K562 (cell line): ENCODE measurements at regions not wholly inside any gene's neighbourhood (a gene's known extent, or its start where the extent isn't known, plus 50 kb on each side); places are given as distances from the start of the nearest gene placed in this dataset.
A peak's percentile ranks its signal among the peaks of the same experiment; 100 is the strongest.

Experiments
- ATAC-seq: fragments of 200-7000 bp; cut with Tn5 transposase; 3 replicates; pipeline ENCODE4 v1.9.1; 2020; ENCODE audit warnings: moderate library complexity
- BruUV-seq: library from RNA; stranded (reverse); fragments of 400-500 nt; replicated peaks from 2 replicates; lab custom pipeline; 2021; lab: Mats Ljungman, UMichigan
- CTCF ChIA-PET: fragments of 300-600 bp; formaldehyde crosslinking; extraction: SDS; loops from one replicate; lab custom pipeline; 2021; ENCODE audit warnings: low intra/inter-chr PET ratio; lab: Yijun Ruan, JAX
- POLR2A ChIA-PET: fragments of 300-600, 350-650 bp; sonication (Branson Sonifier 250); formaldehyde crosslinking; extraction: SDS; loops from one replicate; lab custom pipeline; 2021; ENCODE audit warnings: antibody characterized with exemption, inconsistent platforms; lab: Yijun Ruan, JAX
- DNase-seq, 4 experiments: peaks; one replicate each; pipeline versions ENCODE4 v3.0.0 to v3.0.0-alpha.2; 2011 to 2018; ENCODE audit warnings: low spot score in 3 of 4, mixed read lengths in 3 of 4; ENCODE audit errors: extremely low read depth in 1 of 4
- FAIRE-seq: peaks from 2 replicates; lab custom pipeline; 2011; peaks lifted over from hg19 to GRCh38; lab: Jason Lieb, UNC
- H2AFZ ChIP-seq: 2 replicates; pipeline ENCODE4 v1.6.0; 2011; ENCODE audit warnings: low read depth, low read length, control low read depth, inconsistent platforms
- H3K27ac ChIP-seq: fragments of 200-600 bp; 3 replicates; pipeline ENCODE4 v1.8.0; 2011; ENCODE audit warnings: low read depth, mild to moderate bottlenecking, control low read depth, inconsistent platforms, low read length, moderate library complexity, mixed read lengths; ENCODE audit errors: extremely low read depth
- H3K27me3 ChIP-seq, 2 experiments: fragments of 300-600 bp in 1 of 2; 2 replicates in 1 of 2; 3 replicates in 1 of 2; pipeline versions ENCODE4 v1.6.0 to v1.8.0; 2011; ENCODE audit warnings: inconsistent platforms in 2 of 2, low read length in 2 of 2, mild to moderate bottlenecking in 1 of 2, mixed read lengths in 1 of 2, moderate library complexity in 1 of 2; ENCODE audit not compliant: control insufficient read depth in 2 of 2, insufficient read depth in 2 of 2
- H3K36me3 ChIP-seq: fragments of 300-600 bp; 3 replicates; pipeline ENCODE4 v1.8.0; 2011; ENCODE audit warnings: mild to moderate bottlenecking, low read length, inconsistent platforms; ENCODE audit not compliant: control insufficient read depth, insufficient read depth
- H3K4me1 ChIP-seq, 2 experiments: fragments of 200-600 bp in 1 of 2; replicated peaks in 1 of 2; 2 replicates in 1 of 2; 3 replicates in 1 of 2; pipeline versions ENCODE4 v1.5.1 to v1.8.0; 2011; ENCODE audit warnings: inconsistent platforms in 2 of 2, low read length in 2 of 2, mild to moderate bottlenecking in 1 of 2, mixed read lengths in 1 of 2, moderate library complexity in 1 of 2; ENCODE audit not compliant: control insufficient read depth in 2 of 2, insufficient read depth in 2 of 2
- H3K4me2 ChIP-seq: 2 replicates; pipeline ENCODE4 v1.6.1; 2011; ENCODE audit warnings: low read length, control low read depth, inconsistent platforms, mixed read lengths; ENCODE audit not compliant: insufficient read depth
- H3K4me3 ChIP-seq: fragments of 200-600 bp; sonication (generic), shearing (Covaris generic); 2 replicates; pipeline ENCODE4 v1.5.1; 2016; ENCODE audit warnings: control low read depth, inconsistent platforms
- H3K79me2 ChIP-seq: fragments of 200-600 bp; 3 replicates; pipeline ENCODE4 v1.8.0; 2011; ENCODE audit warnings: low read length, inconsistent platforms; ENCODE audit not compliant: control insufficient read depth, insufficient read depth
- H3K9ac ChIP-seq, 2 experiments: 2 replicates each; pipeline versions ENCODE4 v1.6.0 to v1.6.1; 2011; ENCODE audit warnings: low read depth in 2 of 2, low read length in 2 of 2, control low read depth in 1 of 2, inconsistent platforms in 1 of 2, mild to moderate bottlenecking in 1 of 2, mixed read lengths in 1 of 2; ENCODE audit not compliant: insufficient read depth in 1 of 2
- H3K9me1 ChIP-seq: one replicate; pipeline ENCODE4 v1.6.0; 2011; ENCODE audit warnings: inconsistent platforms, mild to moderate bottlenecking, low read length, moderate library complexity; ENCODE audit not compliant: control insufficient read depth, insufficient read depth
- H3K9me3 ChIP-seq: replicated peaks from 2 replicates; pipeline ENCODE4 v1.5.1; 2011; ENCODE audit warnings: low read depth, low read length, inconsistent platforms; ENCODE audit not compliant: control insufficient read depth, insufficient read depth
- H4K20me1 ChIP-seq: replicated peaks from 2 replicates; pipeline ENCODE4 v1.6.1; 2011; ENCODE audit warnings: low read length, inconsistent platforms, mixed read lengths; ENCODE audit not compliant: control insufficient read depth, insufficient read depth
- CBFB ChIP-seq: sonication (generic); formaldehyde crosslinking; IDR thresholded peaks from 2 replicates; pipeline ENCODE4 v1.4.0; 2020; ENCODE audit warnings: mild to moderate bottlenecking, missing genetic modification reagents
- E2F3 ChIP-seq: fragments of 250-450 bp; sonication (Bioruptor Pico); IDR thresholded peaks from 2 replicates; pipeline ENCODE4 v1.4.0; 2020; ENCODE audit warnings: mild to moderate bottlenecking
- HDAC6 ChIP-seq: IDR thresholded peaks from 2 replicates; pipeline ENCODE4 v1.6.1; 2012; ENCODE audit warnings: low read depth, mild to moderate bottlenecking, control low read depth, inconsistent platforms, low read length, moderate library complexity
- MAFF ChIP-seq: IDR thresholded peaks from 2 replicates; pipeline ENCODE4 v1.6.1; 2012; ENCODE audit warnings: low read length, improper control_type of control experiment
- SMARCA4 ChIP-seq: fragments of 450-650 bp; IDR thresholded peaks from 2 replicates; pipeline ENCODE4 v1.6.1; 2016
- SOX6 ChIP-seq: fragments of 450-650 bp; IDR thresholded peaks from 2 replicates; pipeline ENCODE4 v1.6.1; 2014; ENCODE audit warnings: mild to moderate bottlenecking
- TOE1 ChIP-seq, 2 experiments: fragments of 450-650 bp in 1 of 2; sonication (generic) in 1 of 2; formaldehyde crosslinking in 1 of 2; IDR thresholded peaks; 2 replicates each; pipeline versions ENCODE4 v1.7.1 to v1.8.0; 2016 to 2022; ENCODE audit warnings: borderline replicate concordance in 2 of 2, mild to moderate bottlenecking in 2 of 2, antibody characterized with exemption in 1 of 2, inconsistent platforms in 1 of 2, low read depth in 1 of 2, missing genetic modification reagents in 1 of 2, moderate library complexity in 1 of 2
- ZC3H8 ChIP-seq: fragments of 450-650 bp; IDR thresholded peaks from 2 replicates; pipeline ENCODE4 v1.6.1; 2017
- ZEB2 ChIP-seq: fragments of 450-650 bp; IDR thresholded peaks from 2 replicates; pipeline ENCODE4 v1.6.1; 2016
- ZFP36 ChIP-seq: fragments of 150-350 bp; IDR thresholded peaks from 2 replicates; pipeline ENCODE4 v1.6.1; 2018; ENCODE audit warnings: low read length, low read depth; ENCODE audit not compliant: partially characterized antibody
- ZNF79 ChIP-seq: fragments of 250-450 bp; sonication (Bioruptor Pico); IDR thresholded peaks from 2 replicates; pipeline ENCODE4 v1.4.0; 2020; ENCODE audit warnings: low read depth, mild to moderate bottlenecking, moderate library complexity
- WGBS: fragments of 100-300 bp; shearing (Covaris generic); methylation state at CpG from one replicate; pipeline ENCODE4 v1.1.6; 2016; ENCODE audit warnings: low coverage, mixed read lengths; ENCODE audit not compliant: insufficient coverage; ENCODE audit errors: missing lambda C conversion rate; 5-methylcytosine and 5-hydroxymethylcytosine counted together
- in situ Hi-C: fragments of 300-500 bp; cut with MboI; formaldehyde crosslinking; loops from 4 replicates; pipeline ENCODE4 v1.15.0; 2018; ENCODE audit warnings: inconsistent platforms, mixed read lengths
- intact Hi-C: fragments of 100-400 bp; cut with micrococcal nuclease; formaldehyde crosslinking; loops from 2 replicates; pipeline ENCODE4 v1.14.2; 2022
- TF ChIP-seq, protein P1 (sequence below): sonication (generic); formaldehyde crosslinking; IDR thresholded peaks from 2 replicates; pipeline ENCODE4 v1.8.0; 2022; ENCODE audit warnings: mild to moderate bottlenecking, missing genetic modification reagents
- TF ChIP-seq, protein P2 (sequence below): fragments of 250-450 bp; sonication (Bioruptor Pico); IDR thresholded peaks from 2 replicates; pipeline ENCODE4 v1.8.0; 2022; ENCODE audit warnings: inconsistent platforms
- TF ChIP-seq, protein P3 (sequence below): IDR thresholded peaks from 2 replicates; pipeline ENCODE4 v1.6.1; 2011; ENCODE audit warnings: borderline replicate concordance, low read depth, mild to moderate bottlenecking, moderate library complexity, low read length; ENCODE audit not compliant: insufficient read depth, poor library complexity, severe bottlenecking
- TF ChIP-seq, protein P4 (sequence below): fragments of 450-650 bp; formaldehyde crosslinking; IDR thresholded peaks from 2 replicates; pipeline ENCODE4 v1.4.0; 2020; ENCODE audit warnings: mild to moderate bottlenecking
- TF ChIP-seq, protein P5 (sequence below): sonication (generic); formaldehyde crosslinking; IDR thresholded peaks from 2 replicates; pipeline ENCODE4 v1.8.1; 2023; ENCODE audit warnings: mild to moderate bottlenecking, missing genetic modification reagents

DNA sequence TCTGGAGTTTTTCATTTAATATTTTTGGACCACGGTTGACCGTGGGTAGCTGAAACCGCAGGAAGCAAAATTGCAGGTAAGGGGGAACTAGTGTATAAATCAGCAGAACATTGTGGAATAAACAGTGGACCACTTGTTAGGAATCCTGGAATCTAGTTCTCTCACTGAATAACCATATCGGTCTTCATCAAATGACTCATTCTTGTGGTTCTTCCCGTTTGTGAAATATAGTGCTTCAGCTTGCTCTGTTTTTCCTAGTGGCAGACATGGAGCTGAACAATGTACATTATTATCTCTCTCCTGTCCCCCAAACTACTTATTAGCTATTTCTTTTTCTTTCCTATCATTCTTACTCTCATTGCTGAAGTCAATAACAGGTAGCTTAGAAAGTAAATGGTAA is 61.9 kb downstream of the HSPA13 start:
- Histone ChIP-seq H3K9me3 (no peaks in the 10 kb centered on the region), H3K4me3 (no peak overlapping the region), H3K4me2 (no peak overlapping the region), H2AFZ (no peak overlapping the region), H3K79me2 (no peaks in the 10 kb centered on the region), H4K20me1 (no peaks in the 10 kb centered on the region), H3K27me3 (no peaks in the 10 kb centered on the region), H3K4me1 (no peaks in the 10 kb centered on the region), H3K27ac (no peak overlapping the region), H3K9ac (no peak overlapping the region), H3K9me1 (no peaks in the 10 kb centered on the region), H3K36me3 (no peaks in the 10 kb centered on the region)
- WGBS: 14% methylated on average over 5 of the region's 5 CpGs
- no TSS peak for BruUV-seq
- FAIRE-seq (peak; percentile 11), ATAC-seq (peak; percentile 49; the same call in 1 of the 3 replicates), DNase-seq (no peak)
- POLR2A ChIA-PET: no interaction called here
- CTCF ChIA-PET: no interaction called here
- in situ Hi-C loops: no loop called here
- intact Hi-C loops: no loop called here
- no peak for TF ChIP-seq HDAC6
- TF ChIP-seq, protein P1, sequence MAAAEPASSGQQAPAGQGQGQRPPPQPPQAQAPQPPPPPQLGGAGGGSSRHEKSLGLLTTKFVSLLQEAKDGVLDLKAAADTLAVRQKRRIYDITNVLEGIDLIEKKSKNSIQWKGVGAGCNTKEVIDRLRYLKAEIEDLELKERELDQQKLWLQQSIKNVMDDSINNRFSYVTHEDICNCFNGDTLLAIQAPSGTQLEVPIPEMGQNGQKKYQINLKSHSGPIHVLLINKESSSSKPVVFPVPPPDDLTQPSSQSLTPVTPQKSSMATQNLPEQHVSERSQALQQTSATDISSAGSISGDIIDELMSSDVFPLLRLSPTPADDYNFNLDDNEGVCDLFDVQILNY: no peak
- no peak for TF ChIP-seq MAFF
- no peak for TF ChIP-seq CBFB (CRISPR knock-in tag)
- TF ChIP-seq, protein P2, sequence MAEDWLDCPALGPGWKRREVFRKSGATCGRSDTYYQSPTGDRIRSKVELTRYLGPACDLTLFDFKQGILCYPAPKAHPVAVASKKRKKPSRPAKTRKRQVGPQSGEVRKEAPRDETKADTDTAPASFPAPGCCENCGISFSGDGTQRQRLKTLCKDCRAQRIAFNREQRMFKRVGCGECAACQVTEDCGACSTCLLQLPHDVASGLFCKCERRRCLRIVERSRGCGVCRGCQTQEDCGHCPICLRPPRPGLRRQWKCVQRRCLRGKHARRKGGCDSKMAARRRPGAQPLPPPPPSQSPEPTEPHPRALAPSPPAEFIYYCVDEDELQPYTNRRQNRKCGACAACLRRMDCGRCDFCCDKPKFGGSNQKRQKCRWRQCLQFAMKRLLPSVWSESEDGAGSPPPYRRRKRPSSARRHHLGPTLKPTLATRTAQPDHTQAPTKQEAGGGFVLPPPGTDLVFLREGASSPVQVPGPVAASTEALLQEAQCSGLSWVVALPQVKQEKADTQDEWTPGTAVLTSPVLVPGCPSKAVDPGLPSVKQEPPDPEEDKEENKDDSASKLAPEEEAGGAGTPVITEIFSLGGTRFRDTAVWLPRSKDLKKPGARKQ (CRISPR knock-in tag): no peak
- TF ChIP-seq SOX6: peak; percentile 23; the same call in 1 of the 2 replicates
- TF ChIP-seq, protein P3, sequence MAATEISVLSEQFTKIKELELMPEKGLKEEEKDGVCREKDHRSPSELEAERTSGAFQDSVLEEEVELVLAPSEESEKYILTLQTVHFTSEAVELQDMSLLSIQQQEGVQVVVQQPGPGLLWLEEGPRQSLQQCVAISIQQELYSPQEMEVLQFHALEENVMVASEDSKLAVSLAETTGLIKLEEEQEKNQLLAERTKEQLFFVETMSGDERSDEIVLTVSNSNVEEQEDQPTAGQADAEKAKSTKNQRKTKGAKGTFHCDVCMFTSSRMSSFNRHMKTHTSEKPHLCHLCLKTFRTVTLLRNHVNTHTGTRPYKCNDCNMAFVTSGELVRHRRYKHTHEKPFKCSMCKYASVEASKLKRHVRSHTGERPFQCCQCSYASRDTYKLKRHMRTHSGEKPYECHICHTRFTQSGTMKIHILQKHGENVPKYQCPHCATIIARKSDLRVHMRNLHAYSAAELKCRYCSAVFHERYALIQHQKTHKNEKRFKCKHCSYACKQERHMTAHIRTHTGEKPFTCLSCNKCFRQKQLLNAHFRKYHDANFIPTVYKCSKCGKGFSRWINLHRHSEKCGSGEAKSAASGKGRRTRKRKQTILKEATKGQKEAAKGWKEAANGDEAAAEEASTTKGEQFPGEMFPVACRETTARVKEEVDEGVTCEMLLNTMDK: no peak
- TF ChIP-seq, protein P4, sequence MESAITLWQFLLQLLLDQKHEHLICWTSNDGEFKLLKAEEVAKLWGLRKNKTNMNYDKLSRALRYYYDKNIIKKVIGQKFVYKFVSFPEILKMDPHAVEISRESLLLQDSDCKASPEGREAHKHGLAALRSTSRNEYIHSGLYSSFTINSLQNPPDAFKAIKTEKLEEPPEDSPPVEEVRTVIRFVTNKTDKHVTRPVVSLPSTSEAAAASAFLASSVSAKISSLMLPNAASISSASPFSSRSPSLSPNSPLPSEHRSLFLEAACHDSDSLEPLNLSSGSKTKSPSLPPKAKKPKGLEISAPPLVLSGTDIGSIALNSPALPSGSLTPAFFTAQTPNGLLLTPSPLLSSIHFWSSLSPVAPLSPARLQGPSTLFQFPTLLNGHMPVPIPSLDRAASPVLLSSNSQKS (CRISPR knock-in tag): no peak
- no peak for TF ChIP-seq ZFP36
- TF ChIP-seq, protein P5, sequence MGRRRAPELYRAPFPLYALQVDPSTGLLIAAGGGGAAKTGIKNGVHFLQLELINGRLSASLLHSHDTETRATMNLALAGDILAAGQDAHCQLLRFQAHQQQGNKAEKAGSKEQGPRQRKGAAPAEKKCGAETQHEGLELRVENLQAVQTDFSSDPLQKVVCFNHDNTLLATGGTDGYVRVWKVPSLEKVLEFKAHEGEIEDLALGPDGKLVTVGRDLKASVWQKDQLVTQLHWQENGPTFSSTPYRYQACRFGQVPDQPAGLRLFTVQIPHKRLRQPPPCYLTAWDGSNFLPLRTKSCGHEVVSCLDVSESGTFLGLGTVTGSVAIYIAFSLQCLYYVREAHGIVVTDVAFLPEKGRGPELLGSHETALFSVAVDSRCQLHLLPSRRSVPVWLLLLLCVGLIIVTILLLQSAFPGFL (CRISPR knock-in tag): no peak
- no peak for TF ChIP-seq E2F3 (CRISPR knock-in tag)
- TF ChIP-seq ZEB2: no peak
- peak; percentile 21; the same call in 1 of the 2 replicates for TF ChIP-seq SMARCA4
- TF ChIP-seq TOE1 (IDR thresholded peaks at IDR 0.05; ENCODE audit: borderline replicate concordance): no peak
- TF ChIP-seq TOE1 (CRISPR knock-in tag; IDR thresholded peaks at IDR 0.05; ENCODE audit: borderline replicate concordance, low read depth): no peak
- no peak for TF ChIP-seq ZC3H8
- no peak for TF ChIP-seq ZNF79 (CRISPR knock-in tag)
